Loucy (cell line): ENCODE measurements at regions not wholly inside any gene's neighbourhood (a gene's known extent, or its start where the extent isn't known, plus 50 kb on each side); places are given as distances from the start of the nearest gene placed in this dataset.

Experiments
- CTCF ChIP-seq: fragments of 200-600 bp; sonication (generic); conservative IDR thresholded peaks from 2 replicates; pipeline ENCODE4 v1.5.1; 2014; ENCODE audit warnings: mild to moderate bottlenecking, antibody characterized with exemption, low read length
- EZH2phosphoT487 ChIP-seq: fragments of 200-600 bp; IDR thresholded peaks from 2 replicates; pipeline ENCODE4 v1.6.1; 2018; ENCODE audit warnings: antibody characterized with exemption, mild to moderate bottlenecking, moderate library complexity, borderline replicate concordance

GRCh38 chr6:9332241-9332780, 897.0 kb upstream of the SLC35B3 start:
- TF ChIP-seq CTCF = no peak
- TF ChIP-seq EZH2phosphoT487 = no peak
